Fibroblast of villous mesenchyme (primary cell): ENCODE measurements at regions not wholly inside any gene's neighbourhood (a gene's known extent, or its start where the extent isn't known, plus 50 kb on each side); places are given as distances from the start of the nearest gene placed in this dataset.

Source experiments
- DNase-seq: peaks from one replicate; pipeline ENCODE4 v3.0.0-alpha.2; 2010; ENCODE audit warnings: low read depth
- H3K4me3 ChIP-seq: 2 replicates; pipeline ENCODE4 v1.5.1; 2011; ENCODE audit warnings: low read depth, mild to moderate bottlenecking, low read length
- TF ChIP-seq, protein P1 (sequence below): IDR thresholded peaks from 2 replicates; pipeline ENCODE4 v1.5.1; 2012; ENCODE audit warnings: low read depth, mild to moderate bottlenecking, low read length; ENCODE audit not compliant: insufficient read depth

GRCh38 chr12:41888285-41888684, 256.4 kb downstream of the GXYLT1 start:
- DNase-seq, result no peak
- TF ChIP-seq, protein P1, sequence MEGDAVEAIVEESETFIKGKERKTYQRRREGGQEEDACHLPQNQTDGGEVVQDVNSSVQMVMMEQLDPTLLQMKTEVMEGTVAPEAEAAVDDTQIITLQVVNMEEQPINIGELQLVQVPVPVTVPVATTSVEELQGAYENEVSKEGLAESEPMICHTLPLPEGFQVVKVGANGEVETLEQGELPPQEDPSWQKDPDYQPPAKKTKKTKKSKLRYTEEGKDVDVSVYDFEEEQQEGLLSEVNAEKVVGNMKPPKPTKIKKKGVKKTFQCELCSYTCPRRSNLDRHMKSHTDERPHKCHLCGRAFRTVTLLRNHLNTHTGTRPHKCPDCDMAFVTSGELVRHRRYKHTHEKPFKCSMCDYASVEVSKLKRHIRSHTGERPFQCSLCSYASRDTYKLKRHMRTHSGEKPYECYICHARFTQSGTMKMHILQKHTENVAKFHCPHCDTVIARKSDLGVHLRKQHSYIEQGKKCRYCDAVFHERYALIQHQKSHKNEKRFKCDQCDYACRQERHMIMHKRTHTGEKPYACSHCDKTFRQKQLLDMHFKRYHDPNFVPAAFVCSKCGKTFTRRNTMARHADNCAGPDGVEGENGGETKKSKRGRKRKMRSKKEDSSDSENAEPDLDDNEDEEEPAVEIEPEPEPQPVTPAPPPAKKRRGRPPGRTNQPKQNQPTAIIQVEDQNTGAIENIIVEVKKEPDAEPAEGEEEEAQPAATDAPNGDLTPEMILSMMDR, result no peak
- no peak overlapping the region for H3K4me3 ChIP-seq

GRCh38 chr12:41881891-41882805, 262.5 kb downstream of the GXYLT1 start:
- TF ChIP-seq, protein P1, result no peak

DNA sequence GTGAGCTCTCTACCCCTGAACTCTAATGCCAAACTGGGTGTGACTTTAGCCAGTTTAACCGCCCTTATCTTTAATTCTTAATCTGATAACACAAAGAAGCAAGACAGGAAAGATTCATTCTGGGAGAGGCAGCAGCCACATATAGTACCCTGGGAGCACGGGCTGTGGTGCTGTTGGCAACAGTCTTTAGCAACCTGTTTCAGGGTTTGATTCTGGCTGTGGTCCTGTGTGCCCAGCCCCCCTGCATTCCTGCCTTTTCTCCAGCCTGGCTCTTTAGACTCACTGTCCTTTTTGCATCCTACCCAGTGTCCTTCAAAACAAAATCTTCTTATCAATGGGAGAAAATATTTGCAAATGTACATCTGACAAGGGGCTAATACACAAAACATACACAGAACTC, 275.2 kb downstream of the GXYLT1 start:
- no peak overlapping the region for H3K4me3 ChIP-seq
- TF ChIP-seq, protein P1, result no peak
- DNase-seq, result no peak

More at GRCh38 chr12:41881891-41882805, 262.5 kb downstream of the GXYLT1 start:
- DNase-seq, result no peak
- H3K4me3 ChIP-seq, result no peak overlapping the region

DNA sequence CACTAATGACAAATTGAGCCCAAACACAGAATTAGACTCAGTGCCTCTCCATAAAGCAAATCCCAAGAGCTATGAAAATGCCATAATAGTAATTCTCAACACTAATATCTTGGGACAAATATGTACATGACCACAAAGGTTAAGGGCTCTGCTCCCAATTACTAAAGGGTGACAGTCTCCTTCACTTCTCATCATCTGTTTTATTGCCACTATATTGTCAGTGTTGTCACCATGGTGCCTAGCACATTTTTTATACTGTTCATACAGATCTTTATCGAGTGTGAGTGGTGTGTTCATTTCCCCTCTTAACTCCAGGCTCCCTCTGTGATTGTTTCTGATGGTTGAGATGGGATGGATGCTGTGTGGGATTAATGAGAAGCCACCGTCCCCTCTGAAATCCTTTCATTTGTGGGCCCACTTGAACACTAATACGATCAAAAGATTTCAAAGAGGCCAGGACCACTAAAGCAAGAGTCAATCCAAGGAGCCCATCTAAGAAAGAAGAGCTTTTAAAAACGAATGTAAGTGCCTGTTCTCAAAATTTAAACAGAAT, 277.7 kb downstream of the GXYLT1 start:
- H3K4me3 ChIP-seq, result no peak overlapping the region
- TF ChIP-seq, protein P1, result no peak
- DNase-seq, result no peak

DNA sequence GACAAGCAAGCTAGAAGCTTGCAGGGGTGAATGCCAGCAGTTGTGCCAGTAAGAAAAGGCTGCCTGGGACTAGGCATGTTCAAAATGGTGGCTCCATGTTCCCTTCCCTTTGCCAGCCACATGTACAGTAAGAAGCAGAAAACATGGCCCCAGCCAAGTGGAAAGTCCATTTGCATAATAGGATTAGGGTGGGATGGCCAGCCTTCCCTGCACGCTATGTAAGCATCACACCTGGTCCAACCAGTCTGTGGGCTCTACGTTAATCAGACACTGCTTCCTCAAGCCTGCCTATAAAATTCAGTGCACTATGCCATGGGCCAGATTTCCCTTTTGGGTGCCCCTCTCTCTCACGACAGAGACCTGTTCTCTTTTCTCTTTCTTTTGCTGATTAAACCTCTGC, 288.4 kb downstream of the GXYLT1 start:
- TF ChIP-seq, protein P1, result no peak
- H3K4me3 ChIP-seq, result no peak overlapping the region
- DNase-seq, result no peak

- TF ChIP-seq, protein P1, result no peak
- DNase-seq, result no peak
- H3K4me3 ChIP-seq, result no peak overlapping the region
These were observed 294.6 kb downstream of the GXYLT1 start for GRCh38 chr12:41850046-41850445.

- H3K4me3 ChIP-seq, result no peak overlapping the region
- DNase-seq, result no peak
- TF ChIP-seq, protein P1, result no peak
These were observed 298.0 kb downstream of the GXYLT1 start for GRCh38 chr12:41846718-41847117.
